Retinal pigment epithelial cell (primary cell): ENCODE measurements at regions not wholly inside any gene's neighbourhood (a gene's known extent, or its start where the extent isn't known, plus 50 kb on each side); places are given as distances from the start of the nearest gene placed in this dataset.

Experiments
- DNase-seq: peaks from one replicate; pipeline ENCODE4 v3.0.0-alpha.2; 2010; ENCODE audit warnings: low read depth
- H3K4me3 ChIP-seq: 2 replicates; pipeline ENCODE4 v1.5.1; 2011; ENCODE audit warnings: mild to moderate bottlenecking, low read length, control low read depth, moderate library complexity
- TF ChIP-seq, protein P1 (sequence below): conservative IDR thresholded peaks from 2 replicates; pipeline ENCODE4 v1.5.1; 2011; ENCODE audit warnings: low read depth, low read length, control low read depth, inconsistent platforms

DNA sequence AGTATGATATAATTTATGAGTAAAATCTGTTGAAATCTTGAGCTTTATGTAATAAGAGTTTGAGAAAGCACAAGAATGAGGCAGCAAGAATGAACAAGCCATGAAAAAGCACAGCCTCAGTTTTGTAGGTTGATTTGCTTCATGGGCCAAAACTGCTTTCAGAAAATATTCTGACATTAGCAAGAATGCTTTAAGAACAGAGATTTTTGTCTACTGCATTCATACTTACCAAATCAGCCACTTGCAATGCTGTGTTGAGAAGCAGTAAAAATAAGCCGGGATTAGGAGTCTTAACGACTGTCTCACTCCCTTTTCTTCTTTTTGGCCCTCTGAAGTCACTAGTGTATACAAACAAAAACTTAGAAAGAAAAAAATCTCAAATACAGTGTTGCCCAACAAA lies 114.5 kb downstream of the POSTN start:
- no peak overlapping the region for H3K4me3 ChIP-seq
- TF ChIP-seq, protein P1, sequence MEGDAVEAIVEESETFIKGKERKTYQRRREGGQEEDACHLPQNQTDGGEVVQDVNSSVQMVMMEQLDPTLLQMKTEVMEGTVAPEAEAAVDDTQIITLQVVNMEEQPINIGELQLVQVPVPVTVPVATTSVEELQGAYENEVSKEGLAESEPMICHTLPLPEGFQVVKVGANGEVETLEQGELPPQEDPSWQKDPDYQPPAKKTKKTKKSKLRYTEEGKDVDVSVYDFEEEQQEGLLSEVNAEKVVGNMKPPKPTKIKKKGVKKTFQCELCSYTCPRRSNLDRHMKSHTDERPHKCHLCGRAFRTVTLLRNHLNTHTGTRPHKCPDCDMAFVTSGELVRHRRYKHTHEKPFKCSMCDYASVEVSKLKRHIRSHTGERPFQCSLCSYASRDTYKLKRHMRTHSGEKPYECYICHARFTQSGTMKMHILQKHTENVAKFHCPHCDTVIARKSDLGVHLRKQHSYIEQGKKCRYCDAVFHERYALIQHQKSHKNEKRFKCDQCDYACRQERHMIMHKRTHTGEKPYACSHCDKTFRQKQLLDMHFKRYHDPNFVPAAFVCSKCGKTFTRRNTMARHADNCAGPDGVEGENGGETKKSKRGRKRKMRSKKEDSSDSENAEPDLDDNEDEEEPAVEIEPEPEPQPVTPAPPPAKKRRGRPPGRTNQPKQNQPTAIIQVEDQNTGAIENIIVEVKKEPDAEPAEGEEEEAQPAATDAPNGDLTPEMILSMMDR = no peak
- peak; percentile 21 for DNase-seq

DNA sequence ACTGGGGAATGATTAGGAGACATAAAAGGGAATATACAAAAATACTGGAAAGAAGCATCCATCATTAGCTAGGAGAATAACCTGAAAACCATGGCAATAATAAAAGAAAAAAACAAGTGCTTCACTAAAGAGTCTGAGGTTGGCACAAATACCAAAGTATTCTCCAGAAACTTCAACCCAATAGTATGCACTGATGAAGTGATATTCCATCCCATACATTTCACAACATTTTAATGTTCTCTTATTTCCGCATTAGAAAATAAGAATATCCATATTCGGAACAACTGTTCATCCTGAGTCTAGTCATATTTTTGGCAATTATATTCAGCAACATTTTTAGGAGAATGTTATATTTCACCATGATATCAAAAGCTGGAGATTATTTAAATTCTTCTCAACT lies 116.2 kb downstream of the POSTN start:
- TF ChIP-seq, protein P1 = no peak
- no peak overlapping the region for H3K4me3 ChIP-seq
- no peak for DNase-seq

DNA sequence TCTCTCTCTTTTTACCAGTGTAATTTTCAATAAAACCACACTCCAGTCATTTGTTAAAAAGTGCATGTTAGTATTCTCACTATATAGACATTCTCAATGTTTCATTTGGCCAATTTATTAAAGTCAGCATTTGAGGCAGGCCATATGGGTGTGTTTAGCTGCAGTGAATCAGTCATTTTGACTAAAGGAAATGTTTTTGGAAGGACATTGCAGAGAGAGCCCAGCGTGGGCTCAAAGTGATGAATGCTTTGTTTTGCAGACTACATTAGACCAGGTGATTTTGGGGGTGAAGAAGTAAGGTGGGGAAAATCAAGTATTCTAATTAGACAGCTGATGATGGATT lies 116.7 kb downstream of the POSTN start:
- no peak for DNase-seq
- H3K4me3 ChIP-seq = no peak overlapping the region
- TF ChIP-seq, protein P1 = no peak

DNA sequence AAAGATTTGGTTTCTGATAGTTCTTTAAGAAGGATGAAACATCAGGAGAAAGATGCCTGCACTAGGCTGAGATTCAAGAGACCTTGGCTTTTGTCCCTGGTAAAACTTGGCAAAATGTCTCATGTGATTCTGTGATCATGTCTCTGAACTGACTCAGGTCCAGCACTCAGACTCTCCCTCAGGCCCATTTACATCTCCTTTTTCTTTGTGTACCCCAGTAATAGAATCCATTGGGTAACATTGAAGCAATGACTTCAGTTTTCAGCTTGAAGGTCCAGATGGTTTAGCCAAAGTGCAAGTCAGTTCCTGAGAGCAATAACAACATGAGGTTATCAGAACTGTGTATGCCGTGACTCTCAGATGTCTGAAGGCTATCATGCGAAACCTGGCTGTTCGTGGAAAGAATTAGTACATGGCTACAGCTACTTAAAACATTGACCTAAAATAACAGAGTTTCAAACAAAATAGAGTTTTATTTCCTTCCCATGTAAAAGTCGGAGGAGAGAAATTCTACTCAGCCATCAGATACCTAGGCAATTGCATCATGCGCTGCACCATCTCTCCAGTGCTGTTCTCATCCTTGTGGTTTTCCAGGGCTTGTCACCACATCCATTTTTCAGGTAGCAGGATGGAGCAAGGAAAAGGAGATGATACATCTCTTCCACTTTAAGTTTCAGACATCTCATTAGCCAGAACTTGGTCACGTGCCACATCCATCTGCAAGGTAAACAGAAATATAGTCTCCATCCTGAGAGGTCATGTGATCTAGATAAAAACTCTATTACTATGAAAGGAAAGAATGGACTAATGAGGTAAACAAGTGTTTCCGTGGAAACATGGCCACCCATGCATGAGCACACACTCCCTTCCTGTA lies 117.3 kb downstream of the POSTN start:
- no peak overlapping the region for H3K4me3 ChIP-seq
- TF ChIP-seq, protein P1 = no peak
- no peak for DNase-seq

DNA sequence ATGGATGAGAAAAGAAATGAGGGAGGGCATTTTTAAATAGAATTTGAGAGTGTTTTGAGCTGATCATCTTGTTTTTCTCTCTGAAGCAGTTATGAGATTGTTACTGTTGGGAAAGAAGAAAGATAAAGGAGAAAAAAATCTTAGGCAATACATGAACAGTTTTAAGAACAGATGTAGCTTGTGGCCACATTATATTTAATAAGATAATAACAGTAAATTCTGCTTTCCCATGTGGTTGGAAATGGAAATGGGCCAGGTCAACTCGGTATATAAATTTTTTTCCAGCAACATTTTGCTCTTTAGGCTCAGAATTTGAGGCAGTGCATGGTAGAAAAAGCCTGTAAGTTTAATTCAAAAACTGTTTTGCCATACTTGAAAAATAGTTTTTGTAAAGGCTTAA lies 118.7 kb downstream of the POSTN start:
- TF ChIP-seq, protein P1 = no peak
- DNase-seq = no peak
- no peak overlapping the region for H3K4me3 ChIP-seq

DNA sequence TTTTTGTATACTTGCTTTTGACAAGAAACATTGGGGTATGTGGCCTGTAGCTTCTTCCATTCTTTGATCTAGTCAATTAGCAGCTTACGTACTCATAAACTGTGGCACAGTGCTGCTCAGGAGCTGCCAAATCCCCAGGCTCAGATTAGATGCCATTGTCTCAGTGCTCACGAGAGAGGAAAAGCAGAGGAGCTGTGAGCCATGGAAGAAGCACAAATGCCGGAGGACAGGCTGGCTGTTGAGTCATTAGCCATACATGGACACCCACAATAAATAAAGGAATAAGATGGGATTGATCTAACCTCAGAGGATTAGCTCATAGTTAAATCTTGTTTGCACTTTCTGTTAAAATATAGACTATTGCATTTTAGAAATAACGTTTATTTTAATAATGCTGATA lies 121.7 kb downstream of the POSTN start:
- H3K4me3 ChIP-seq = no peak overlapping the region
- TF ChIP-seq, protein P1 = no peak
- no peak for DNase-seq

DNA sequence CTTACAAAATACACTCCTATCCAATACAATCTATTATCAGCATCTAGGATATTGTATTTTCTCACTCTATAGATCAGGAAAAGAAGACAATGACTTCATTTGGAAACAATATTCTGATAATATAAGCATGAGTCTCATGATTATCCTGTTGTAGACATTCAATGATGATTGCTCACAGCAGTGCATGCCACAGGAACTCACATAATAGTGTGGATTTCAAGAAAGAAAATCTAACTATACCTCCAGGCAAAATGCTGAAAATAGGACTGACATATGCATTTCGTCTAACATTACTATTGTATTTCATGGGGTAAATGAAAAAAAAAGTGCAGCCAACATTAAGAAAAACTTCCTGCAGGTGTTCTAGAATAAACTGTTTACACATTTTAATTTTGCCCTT lies 122.6 kb downstream of the POSTN start:
- DNase-seq = no peak
- H3K4me3 ChIP-seq = no peak overlapping the region
- TF ChIP-seq, protein P1 = no peak
